Calu3 (cell line): ENCODE measurements at regions not wholly inside any gene's neighbourhood (a gene's known extent, or its start where the extent isn't known, plus 50 kb on each side); places are given as distances from the start of the nearest gene placed in this dataset.

Source experiments
- BruUV-seq: library from RNA; stranded (reverse); fragments of 400-500 nt; replicated peaks from 2 replicates; lab custom pipeline; 2021; lab: Mats Ljungman, UMichigan
- CTCF ChIA-PET: fragments of 300-600 bp; sonication (Branson Sonifier 250); formaldehyde crosslinking; loops from one replicate; lab custom pipeline; 2022; ENCODE audit warnings: antibody characterized with exemption; lab: Charles Lee
- DNase-seq: peaks from one replicate; pipeline ENCODE4 v3.0.0; 2022
- H3K27ac Mint-ChIP-seq: one replicate; pipeline ENCODE4 v1.8.0; 2022; ENCODE audit warnings: mixed read lengths; ENCODE audit not compliant: unreplicated experiment
- H3K27me3 Mint-ChIP-seq: one replicate; pipeline ENCODE4 v1.8.0; 2022; ENCODE audit warnings: mixed read lengths; ENCODE audit not compliant: unreplicated experiment
- H3K36me3 Mint-ChIP-seq: one replicate; pipeline ENCODE4 v1.8.0; 2022; ENCODE audit warnings: mild to moderate bottlenecking, moderate library complexity, mixed read lengths; ENCODE audit not compliant: insufficient read depth, unreplicated experiment
- H3K4me1 Mint-ChIP-seq: one replicate; pipeline ENCODE4 v1.8.0; 2022; ENCODE audit warnings: mild to moderate bottlenecking, low read depth, mixed read lengths; ENCODE audit not compliant: unreplicated experiment
- H3K4me3 Mint-ChIP-seq: one replicate; pipeline ENCODE4 v1.8.0; 2022; ENCODE audit warnings: mild to moderate bottlenecking, low read depth, moderate library complexity, mixed read lengths; ENCODE audit not compliant: unreplicated experiment
- H3K9me3 Mint-ChIP-seq: one replicate; pipeline ENCODE4 v1.8.0; 2022; ENCODE audit warnings: low read depth, mixed read lengths; ENCODE audit not compliant: unreplicated experiment
- intact Hi-C: fragments of 100-400 bp; cut with micrococcal nuclease; formaldehyde crosslinking; loops from one replicate; pipeline ENCODE4 v1.10.0; 2022; ENCODE audit not compliant: unreplicated experiment
- TF ChIP-seq, protein P1 (sequence below): fragments of 200-600 bp; IDR thresholded peaks from one replicate; pipeline ENCODE4 v1.8.0; 2022; ENCODE audit warnings: antibody characterized with exemption; ENCODE audit not compliant: unreplicated experiment

DNA sequence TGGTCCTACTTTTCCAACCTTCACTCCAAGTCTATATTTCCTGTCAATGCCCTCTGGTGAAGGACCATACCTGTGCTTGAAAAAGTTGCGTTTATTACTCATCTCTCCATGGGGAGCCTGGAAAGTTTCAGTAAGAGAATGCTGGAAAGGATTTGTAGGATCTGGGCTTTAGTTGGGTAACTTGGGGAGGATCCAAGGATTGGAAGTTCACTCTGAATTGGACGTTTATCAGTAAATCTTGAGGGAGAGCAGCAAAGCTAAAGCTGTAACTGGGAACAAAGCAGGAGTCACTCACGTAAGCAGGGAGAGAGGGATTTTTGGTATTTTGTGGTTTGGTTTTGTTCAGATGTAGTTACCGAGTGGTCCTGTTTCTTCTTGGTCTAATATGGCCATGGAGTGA lies 51.4 kb upstream of the NPVF start:
- peaks cover 79% of the 10 kb centered on the region for H3K27me3 Mint-ChIP-seq
- intact Hi-C loops: no loop called here
- no peak for DNase-seq
- H3K27ac Mint-ChIP-seq: no peak overlapping the region
- no peaks in the 10 kb centered on the region for H3K4me1 Mint-ChIP-seq
- no peak overlapping the region for H3K4me3 Mint-ChIP-seq
- CTCF ChIA-PET: no interaction called here
- no TSS peak for BruUV-seq
- no peaks in the 10 kb centered on the region for H3K36me3 Mint-ChIP-seq
- no peaks in the 10 kb centered on the region for H3K9me3 Mint-ChIP-seq
- TF ChIP-seq, protein P1, sequence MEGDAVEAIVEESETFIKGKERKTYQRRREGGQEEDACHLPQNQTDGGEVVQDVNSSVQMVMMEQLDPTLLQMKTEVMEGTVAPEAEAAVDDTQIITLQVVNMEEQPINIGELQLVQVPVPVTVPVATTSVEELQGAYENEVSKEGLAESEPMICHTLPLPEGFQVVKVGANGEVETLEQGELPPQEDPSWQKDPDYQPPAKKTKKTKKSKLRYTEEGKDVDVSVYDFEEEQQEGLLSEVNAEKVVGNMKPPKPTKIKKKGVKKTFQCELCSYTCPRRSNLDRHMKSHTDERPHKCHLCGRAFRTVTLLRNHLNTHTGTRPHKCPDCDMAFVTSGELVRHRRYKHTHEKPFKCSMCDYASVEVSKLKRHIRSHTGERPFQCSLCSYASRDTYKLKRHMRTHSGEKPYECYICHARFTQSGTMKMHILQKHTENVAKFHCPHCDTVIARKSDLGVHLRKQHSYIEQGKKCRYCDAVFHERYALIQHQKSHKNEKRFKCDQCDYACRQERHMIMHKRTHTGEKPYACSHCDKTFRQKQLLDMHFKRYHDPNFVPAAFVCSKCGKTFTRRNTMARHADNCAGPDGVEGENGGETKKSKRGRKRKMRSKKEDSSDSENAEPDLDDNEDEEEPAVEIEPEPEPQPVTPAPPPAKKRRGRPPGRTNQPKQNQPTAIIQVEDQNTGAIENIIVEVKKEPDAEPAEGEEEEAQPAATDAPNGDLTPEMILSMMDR: no peak

DNA sequence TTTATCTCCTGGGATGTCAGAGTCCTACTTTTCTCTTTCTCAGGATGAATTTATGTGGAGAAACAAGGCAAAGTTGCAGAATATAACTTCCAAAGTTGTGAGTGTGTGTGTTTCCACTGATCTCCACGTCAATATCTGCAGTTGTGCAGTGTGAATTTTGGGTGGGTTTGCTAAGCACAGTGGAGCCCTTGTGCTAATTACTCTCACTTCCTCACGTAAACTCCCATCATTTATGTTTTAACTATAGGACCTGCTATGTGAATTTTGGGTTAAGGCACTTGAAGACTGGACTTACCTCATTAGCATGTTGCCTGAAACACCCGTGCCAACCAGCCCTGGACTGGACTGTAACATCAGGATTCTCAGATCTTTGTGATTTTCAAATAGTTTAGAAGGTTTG lies 51.9 kb upstream of the NPVF start:
- Mint-ChIP-seq H3K27ac (no peak overlapping the region), H3K4me3 (no peak overlapping the region), H3K36me3 (no peaks in the 10 kb centered on the region), H3K4me1 (no peaks in the 10 kb centered on the region), H3K27me3 (peaks cover 79% of the 10 kb centered on the region), H3K9me3 (no peaks in the 10 kb centered on the region)
- CTCF ChIA-PET: no interaction called here
- TF ChIP-seq, protein P1: no peak
- intact Hi-C loops: no loop called here
- no TSS peak for BruUV-seq
- no peak for DNase-seq

DNA sequence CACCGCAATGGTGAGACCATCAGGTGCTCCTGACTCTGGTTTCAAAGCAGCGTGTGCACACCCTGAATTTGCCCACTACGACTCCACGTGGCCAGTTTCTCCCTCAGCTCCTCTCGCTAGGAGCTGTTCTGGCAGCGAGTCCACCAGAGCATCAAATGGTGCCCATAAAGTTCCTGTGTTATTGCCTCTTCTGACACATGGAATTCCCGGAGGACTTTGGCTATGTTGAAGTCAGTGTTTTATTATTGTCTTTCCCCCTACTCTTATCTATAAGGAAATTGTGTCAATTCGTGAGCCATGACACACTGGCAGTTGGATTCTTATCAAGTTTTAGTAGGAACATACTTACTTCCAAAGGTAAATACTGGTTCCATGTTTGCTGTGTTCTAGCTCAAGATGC lies 53.9 kb upstream of the NPVF start:
- DNase-seq: no peak
- TF ChIP-seq, protein P1: no peak
- H3K27me3 Mint-ChIP-seq: peaks cover 73% of the 10 kb centered on the region
- H3K27ac Mint-ChIP-seq: no peak overlapping the region
- H3K9me3 Mint-ChIP-seq: no peaks in the 10 kb centered on the region
- no peaks in the 10 kb centered on the region for H3K36me3 Mint-ChIP-seq
- no peak overlapping the region for H3K4me3 Mint-ChIP-seq
- H3K4me1 Mint-ChIP-seq: no peaks in the 10 kb centered on the region
- CTCF ChIA-PET: no interaction called here
- no TSS peak for BruUV-seq
- intact Hi-C loops: no loop called here

DNA sequence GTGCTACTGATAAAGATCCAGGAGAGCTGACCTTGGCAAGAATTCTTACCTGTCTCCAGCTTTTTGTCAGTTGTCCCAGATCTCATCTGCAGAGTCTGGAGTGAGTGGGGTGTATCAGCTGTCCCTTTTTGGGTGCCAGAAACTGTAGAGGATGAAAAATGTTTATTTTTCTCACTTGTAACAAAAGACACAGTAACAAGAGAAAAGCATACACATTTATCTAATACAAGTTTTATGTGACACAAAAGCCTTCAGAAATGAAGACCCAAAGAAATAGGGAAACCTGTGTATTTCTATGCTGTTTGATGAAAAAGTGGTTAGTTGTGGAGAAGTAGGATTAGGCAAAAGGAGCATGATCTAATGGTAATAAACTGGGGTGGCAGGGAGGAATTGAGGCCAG lies 58.5 kb upstream of the NPVF start:
- Mint-ChIP-seq H3K4me3 (no peak overlapping the region), H3K4me1 (no peaks in the 10 kb centered on the region), H3K36me3 (no peaks in the 10 kb centered on the region), H3K9me3 (no peaks in the 10 kb centered on the region), H3K27me3 (peaks cover 74% of the 10 kb centered on the region), H3K27ac (no peak overlapping the region)
- TF ChIP-seq, protein P1: no peak
- intact Hi-C loops: no loop called here
- BruUV-seq: no TSS peak
- DNase-seq: no peak
- CTCF ChIA-PET: no interaction called here
